Ammon's horn (tissue), 1 donor: ENCODE measurements at regions not wholly inside any gene's neighbourhood (a gene's known extent, or its start where the extent isn't known, plus 50 kb on each side); places are given as distances from the start of the nearest gene placed in this dataset.

Experiments used
- DNase-seq: peaks from one replicate; pipeline ENCODE4 v3.0.0-alpha.2; 2016; ENCODE audit warnings: low spot score

DNA sequence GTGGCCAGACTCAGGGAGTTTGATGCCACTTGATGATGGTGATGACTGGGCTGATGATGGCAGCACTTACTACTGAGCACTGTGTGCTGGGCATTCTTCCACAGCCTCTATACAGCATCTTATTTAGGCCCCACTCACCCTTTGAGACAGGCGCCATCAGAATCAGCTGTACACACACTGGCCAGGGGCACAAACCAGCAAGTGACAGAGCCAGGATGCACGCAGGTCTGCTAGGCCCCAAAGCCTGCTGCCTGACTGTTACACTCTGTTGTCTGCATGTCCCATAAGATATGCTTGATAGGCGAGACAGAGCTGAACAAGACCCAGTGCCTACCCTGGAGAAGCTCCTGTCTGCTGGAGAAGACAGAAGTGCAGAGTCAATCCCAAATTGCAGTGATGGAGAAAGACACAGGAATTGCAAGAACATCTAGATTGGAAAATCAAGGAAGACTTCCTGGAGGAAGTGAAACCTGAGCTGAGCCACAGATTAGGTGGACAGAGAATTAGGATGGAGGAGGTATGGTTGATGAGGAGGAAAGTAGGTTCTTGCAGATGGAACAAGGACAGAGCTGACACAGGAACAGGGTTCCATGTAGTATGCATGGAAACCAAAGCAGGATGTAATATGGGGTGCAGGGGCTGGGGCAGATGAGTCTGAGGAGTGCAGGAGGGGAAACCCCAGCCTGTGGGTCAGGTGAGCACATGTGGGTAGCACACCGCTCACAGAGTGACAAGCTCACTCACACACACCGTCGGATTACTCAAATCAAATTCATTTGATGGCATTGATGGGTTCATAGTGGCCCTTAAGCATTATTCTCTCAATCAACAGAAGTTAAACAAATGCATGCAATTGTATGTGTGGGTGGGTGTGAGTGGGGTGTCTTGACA is 117.3 kb downstream of the BEGAIN start:
- DNase-seq, result no peak

DNA sequence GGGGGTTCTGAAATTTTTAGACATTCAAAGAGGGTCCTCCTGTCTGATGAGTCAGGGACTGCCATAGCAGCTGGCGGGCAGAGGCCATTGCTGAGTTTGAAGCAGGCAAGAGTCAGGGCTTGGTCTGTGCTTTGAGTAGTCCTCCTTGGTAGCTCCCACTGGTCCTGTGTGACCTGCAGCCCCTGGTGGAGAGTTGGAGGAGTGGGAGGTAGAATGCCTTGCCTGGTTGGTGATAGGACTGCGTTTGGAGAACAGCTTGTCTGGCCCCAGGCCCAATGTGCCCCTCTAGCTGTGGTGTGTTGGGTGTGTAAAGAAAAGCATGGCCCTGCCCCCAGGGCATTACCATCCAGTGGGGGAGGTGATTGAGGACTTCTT is 116.7 kb downstream of the BEGAIN start:
- DNase-seq, result no peak

DNA sequence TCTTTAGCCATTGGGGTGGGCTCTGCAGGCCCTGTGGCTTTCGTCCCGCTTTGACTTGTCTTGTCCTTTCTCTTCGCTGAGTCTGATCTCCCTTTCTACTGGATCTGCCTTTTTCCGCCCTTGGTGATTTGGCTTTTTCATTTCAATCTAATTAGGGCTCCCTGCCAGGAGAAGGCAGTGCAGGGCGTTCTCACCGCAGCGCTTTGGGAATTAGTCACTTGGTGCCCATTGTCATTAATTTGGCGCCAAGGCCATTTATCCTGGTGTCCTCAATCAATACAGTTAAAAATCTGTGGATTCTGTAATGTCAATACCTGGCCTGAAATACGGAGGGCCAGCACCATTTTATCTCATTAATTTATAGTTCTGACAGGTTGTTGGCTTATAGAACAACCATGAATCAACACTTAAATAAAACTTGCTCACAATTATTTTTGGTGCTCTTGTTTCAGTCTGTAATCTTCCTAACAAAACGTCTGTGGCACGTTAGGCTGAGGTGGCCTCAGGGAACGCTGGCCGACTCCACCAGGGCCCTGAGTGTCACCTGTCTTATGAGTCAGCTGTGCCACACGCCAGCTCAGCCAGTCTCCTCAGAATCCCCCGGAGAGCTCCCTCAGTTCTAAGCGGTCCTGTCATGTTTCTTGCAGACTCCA is 115.7 kb downstream of the BEGAIN start:
- no peak for DNase-seq

DNA sequence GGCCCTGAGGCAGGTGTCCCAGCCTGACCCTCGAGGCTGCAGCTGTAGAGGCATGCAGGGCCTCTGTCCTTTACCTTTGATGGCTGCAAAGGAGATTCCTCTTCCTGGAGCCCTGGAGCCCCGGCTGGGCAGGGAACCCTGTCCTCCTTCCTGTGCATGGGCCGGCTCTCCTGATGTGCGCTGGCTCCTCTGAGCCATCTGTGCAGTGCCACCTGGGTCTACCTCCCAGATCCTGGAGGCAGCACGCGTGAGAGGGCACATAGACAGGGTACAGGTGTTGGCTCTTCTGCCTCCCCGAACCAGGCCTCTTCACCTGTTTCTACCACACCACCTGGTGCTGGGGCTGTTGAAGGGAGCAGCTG is 115.1 kb downstream of the BEGAIN start:
- DNase-seq, result no peak

DNA sequence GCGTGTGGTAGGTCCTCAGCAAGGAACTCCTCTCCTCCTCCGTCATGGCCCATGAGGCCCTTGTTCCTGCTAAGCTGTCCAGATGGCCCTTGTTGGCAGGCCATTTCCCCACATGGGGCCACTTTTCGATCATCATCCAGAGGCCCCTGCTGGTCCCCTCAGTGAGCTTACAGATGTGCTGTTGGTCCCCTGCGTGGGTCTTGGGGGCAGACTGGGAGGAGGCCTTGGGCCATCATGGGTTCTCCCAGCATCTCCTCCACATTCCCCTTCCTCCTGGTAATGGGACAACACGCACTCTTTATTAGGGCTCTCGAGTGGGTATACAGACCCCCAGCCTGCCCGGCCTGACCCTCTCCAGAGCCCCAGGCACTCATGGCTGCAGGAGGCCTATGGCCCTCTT is 114.7 kb downstream of the BEGAIN start:
- DNase-seq, result no peak

DNA sequence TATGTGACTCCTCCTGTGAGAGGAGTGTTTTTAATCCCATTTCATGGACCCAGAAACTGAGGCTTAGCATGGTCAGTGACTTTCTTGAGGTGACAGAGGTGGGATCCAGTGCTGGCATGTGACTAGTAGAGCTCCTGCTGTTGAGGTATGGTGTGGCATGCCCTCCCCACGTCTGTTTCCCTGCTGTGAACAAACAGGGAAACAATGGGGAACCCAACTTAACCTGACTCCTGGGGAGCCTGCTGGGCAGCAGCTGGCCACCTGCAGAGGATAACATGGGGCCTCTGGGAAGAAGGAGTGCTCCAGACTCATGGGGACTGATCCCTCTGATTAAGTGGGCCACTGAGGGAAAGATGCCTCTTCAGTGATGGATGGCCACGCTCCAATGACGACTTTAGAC is 114.0 kb downstream of the BEGAIN start:
- DNase-seq, result no peak

DNA sequence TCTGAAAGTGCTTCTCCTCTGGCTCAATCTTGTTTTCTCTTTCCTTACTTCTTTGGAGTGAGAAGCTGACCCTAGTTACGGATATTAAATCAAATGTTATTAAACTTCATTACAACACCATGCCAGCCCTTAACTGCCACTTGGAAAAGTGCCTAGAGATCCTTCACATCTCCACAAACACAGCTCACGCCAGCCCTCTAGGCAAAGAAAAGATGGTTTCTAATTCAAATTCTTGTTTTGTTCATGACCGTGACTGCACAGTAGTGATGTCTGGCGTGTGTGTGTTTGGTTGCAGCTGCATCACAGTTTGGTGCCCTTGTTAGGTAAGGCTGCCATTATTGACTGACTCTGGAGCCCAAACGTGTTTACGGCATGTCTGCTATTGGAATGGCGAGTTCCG is 113.0 kb downstream of the BEGAIN start:
- DNase-seq, result no peak

DNA sequence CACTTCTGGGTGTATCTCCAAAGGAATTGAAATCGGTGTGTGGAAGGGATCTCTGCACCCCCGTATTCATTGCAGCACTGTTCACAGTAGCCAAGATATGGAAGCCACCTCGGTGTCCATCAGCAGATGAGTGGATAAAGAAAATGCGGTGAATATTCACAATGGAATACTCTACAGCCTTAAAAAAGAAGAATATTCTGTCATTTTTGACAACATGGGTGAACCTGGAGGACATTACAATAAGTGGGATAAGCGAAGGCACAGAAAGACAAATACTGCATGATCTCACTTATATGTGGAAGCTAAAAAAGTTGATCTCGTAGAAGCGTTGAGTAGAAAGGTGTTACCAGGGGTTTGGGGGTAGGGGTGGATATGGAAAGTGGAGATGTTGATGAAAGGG is 111.9 kb downstream of the BEGAIN start:
- DNase-seq, result no peak

DNA sequence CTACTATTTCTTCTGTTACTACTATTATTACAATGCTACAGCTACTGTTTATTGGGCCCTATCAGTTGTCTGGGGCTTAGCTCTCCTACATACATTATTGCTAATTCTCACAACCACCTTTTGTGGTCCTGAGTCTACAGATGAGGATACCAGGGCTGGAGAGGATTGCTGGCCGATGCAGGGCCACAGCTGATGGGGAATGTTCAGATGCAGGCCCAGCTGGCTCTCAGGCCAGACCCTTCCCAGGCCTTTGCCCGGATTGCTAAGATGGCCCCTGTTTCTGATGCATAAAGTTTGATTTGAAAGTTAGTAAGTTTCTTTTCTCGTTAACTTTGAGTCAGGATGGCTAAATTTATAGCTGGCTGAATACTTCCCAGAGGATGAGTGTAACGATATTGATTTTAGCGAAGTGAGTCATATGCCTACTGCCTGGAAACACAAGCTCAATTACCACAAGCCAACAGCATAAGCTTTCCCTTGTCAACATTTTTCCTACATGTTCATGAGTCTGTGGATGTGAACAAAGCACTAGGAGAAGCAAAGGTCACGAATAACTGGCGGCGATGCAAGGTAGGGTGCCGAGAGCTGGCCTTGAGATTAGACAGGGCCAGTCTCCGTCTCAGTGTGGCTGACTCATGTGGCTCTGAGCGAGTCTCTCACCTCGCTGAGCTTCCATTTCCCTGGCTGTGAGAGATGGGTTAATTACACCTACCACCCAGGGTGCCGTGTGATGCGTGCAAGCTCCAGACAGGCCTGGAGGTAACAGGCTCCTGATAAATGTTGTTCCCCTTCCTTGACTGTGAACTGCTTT is 111.0 kb downstream of the BEGAIN start:
- peak; percentile 51 for DNase-seq

DNA sequence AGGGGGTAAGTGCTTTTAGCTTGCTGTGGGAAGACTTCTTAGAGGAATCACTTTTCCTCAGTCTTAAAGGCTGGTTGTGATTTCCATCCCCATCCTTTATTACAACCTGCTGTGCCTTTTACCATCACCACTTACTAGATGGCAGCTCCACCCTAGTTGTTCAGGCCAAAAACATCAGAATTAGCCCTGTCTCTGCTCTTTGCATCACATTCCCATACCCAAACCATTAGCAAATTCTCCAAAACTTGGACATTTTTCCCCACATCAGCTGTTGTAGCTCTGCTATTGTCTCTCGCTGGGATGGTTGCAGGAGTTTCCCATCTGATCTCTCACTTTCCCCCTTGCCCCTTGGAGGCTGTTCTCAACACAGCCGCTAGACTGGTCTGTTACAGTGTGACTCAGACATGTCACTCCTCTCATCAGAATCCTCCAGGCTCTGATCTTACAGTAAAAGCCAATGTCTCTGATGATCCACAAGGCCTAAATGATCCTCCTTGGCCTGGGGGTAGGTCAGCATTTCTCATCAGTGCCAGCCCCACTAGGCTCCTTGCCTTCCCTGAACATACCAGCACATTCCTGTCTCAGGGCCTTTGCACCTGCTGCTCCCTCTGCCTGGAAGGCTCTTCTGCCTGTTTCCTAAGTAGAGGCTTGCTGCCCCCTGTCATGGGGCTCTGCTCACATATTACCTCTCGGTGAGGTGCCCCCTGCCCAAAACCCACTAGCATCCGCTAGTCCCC is 102.5 kb downstream of the BEGAIN start:
- DNase-seq, result no peak

DNA sequence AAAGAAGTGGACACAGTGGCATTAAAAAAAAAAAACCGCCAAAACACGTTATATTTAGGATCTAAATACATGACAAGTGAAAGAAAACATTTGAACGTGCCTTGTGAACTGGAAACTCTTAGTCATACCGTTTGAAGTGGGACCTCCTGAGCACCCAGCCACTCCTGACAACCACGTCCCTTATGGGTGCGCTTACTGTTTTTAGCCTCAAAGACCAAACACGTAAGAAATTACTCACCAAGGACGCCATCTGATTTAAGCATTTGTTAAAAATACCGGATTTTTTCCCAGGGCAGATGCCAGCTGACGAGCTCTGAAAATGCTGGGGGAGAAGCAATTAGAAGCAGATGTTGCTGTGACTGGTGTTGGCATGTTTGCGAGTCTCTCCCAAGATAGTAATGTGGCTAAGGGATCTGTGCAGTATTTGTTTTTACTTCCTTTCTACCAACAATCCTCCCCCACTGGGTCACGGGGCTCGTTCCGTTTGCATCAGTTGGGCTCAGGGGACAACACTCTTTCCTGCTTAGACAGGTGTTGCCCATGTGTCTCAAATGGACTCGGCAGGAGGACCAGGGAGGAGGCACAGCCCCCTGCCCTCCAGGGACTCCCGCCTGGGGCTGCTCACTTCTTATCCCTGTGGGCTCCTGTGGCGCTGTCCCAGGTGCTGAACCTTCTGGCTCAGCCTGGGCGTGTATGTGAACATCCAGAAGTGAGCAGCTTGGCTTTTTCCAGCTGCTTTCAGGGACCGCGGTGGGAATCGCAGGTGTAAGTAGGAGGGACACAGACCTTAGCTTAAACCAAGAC is 101.0 kb downstream of the BEGAIN start:
- peak; percentile 58 for DNase-seq
